GM21515 (cell line): ENCODE measurements at regions not wholly inside any gene's neighbourhood (a gene's known extent, or its start where the extent isn't known, plus 50 kb on each side); places are given as distances from the start of the nearest gene placed in this dataset.

Experiments used
- ATAC-seq: cut with Tn5 transposase; IDR thresholded peaks from one replicate; pipeline ENCODE4 v1.9.1; 2021; ENCODE audit not compliant: unreplicated experiment

GRCh38 chr2:129777146-129777545 is 202.3 kb upstream of the RAB6C start:
- ATAC-seq = no peak

GRCh38 chr2:129777762-129778583 is 201.5 kb upstream of the RAB6C start:
- ATAC-seq = no peak

GRCh38 chr2:129778584-129778877 is 200.9 kb upstream of the RAB6C start:
- ATAC-seq = no peak

- ATAC-seq = no peak
Observed at GRCh38 chr2:129779783-129780182, 199.7 kb upstream of the RAB6C start.

- ATAC-seq = no peak
Observed at GRCh38 chr2:129780316-129781270, 198.9 kb upstream of the RAB6C start.

- no peak for ATAC-seq
Observed at GRCh38 chr2:129781749-129782632, 197.5 kb upstream of the RAB6C start.

- no peak for ATAC-seq
Observed at GRCh38 chr2:129782633-129782990, 196.9 kb upstream of the RAB6C start.

GRCh38 chr2:129784486-129784885 is 195.0 kb upstream of the RAB6C start:
- no peak for ATAC-seq

GRCh38 chr2:129791712-129792111 is 187.8 kb upstream of the RAB6C start:
- no peak for ATAC-seq

GRCh38 chr2:129793431-129793902 is 186.0 kb upstream of the RAB6C start:
- no peak for ATAC-seq

GRCh38 chr2:129794116-129794515 is 185.3 kb upstream of the RAB6C start:
- no peak for ATAC-seq

GRCh38 chr2:129794540-129794939 is 184.9 kb upstream of the RAB6C start:
- no peak for ATAC-seq

- no peak for ATAC-seq
Observed at GRCh38 chr2:129796225-129796624, 183.2 kb upstream of the RAB6C start.

GRCh38 chr2:129796801-129797488 is 182.5 kb upstream of the RAB6C start:
- ATAC-seq = no peak

GRCh38 chr2:129797489-129798300 is 181.8 kb upstream of the RAB6C start:
- ATAC-seq = no peak

GRCh38 chr2:129798301-129798581 is 181.2 kb upstream of the RAB6C start:
- no peak for ATAC-seq

- no peak for ATAC-seq
Observed at GRCh38 chr2:129798626-129799025, 180.8 kb upstream of the RAB6C start.

- ATAC-seq = no peak
Observed at GRCh38 chr2:129799036-129799958, 180.2 kb upstream of the RAB6C start.

GRCh38 chr2:129800285-129800684 is 179.2 kb upstream of the RAB6C start:
- no peak for ATAC-seq
